ENCODE measurements at regions not wholly inside any gene's neighbourhood (a gene's known extent, or its start where the extent isn't known, plus 50 kb on each side); places are given as distances from the start of the nearest gene placed in this dataset.

GRCh38 chr12:42979746-42980145 lies 390.2 kb upstream of the PRICKLE1 start:
- no peak overlapping the region for H3K4me2 ChIP-seq
- TF ChIP-seq, protein P1, sequence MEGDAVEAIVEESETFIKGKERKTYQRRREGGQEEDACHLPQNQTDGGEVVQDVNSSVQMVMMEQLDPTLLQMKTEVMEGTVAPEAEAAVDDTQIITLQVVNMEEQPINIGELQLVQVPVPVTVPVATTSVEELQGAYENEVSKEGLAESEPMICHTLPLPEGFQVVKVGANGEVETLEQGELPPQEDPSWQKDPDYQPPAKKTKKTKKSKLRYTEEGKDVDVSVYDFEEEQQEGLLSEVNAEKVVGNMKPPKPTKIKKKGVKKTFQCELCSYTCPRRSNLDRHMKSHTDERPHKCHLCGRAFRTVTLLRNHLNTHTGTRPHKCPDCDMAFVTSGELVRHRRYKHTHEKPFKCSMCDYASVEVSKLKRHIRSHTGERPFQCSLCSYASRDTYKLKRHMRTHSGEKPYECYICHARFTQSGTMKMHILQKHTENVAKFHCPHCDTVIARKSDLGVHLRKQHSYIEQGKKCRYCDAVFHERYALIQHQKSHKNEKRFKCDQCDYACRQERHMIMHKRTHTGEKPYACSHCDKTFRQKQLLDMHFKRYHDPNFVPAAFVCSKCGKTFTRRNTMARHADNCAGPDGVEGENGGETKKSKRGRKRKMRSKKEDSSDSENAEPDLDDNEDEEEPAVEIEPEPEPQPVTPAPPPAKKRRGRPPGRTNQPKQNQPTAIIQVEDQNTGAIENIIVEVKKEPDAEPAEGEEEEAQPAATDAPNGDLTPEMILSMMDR (IDR thresholded peaks at IDR 0.05; ENCODE audit: poor library complexity) = no peak
- no peak for TF ChIP-seq EZH2phosphoT487 (IDR thresholded peaks at IDR 0.05; ENCODE audit: low read depth, severe bottlenecking, unreplicated experiment)
- no peak for TF ChIP-seq EZH2 (IDR thresholded peaks at IDR 0.05; ENCODE audit: borderline replicate concordance)
- no peaks in the 10 kb centered on the region for H3K36me3 ChIP-seq (replicated peaks; ENCODE audit: insufficient read depth, low read depth)
- no peaks in the 10 kb centered on the region for H3K79me2 ChIP-seq
- no peaks in the 10 kb centered on the region for H4K20me1 ChIP-seq (ENCODE audit: insufficient read depth, poor library complexity, severe bottlenecking)
- H3K27ac ChIP-seq = no peak overlapping the region
- no peaks in the 10 kb centered on the region for H3K4me1 ChIP-seq (ENCODE audit: insufficient read depth)
- H3K4me3 ChIP-seq = no peak overlapping the region
- no peak overlapping the region for H2AFZ ChIP-seq
- DNase-seq (ENCODE audit: low spot score) = no peak
- no peaks in the 10 kb centered on the region for H3K27me3 ChIP-seq
- H3K9me2 ChIP-seq (replicated peaks; ENCODE audit: insufficient read depth) = no peaks in the 10 kb centered on the region
- no peaks in the 10 kb centered on the region for H3K9me3 ChIP-seq (ENCODE audit: low read depth)

GRCh38 chr12:42978708-42979107 lies 389.2 kb upstream of the PRICKLE1 start:
- Histone ChIP-seq H3K79me2 (no peaks in the 10 kb centered on the region), H3K27ac (no peak overlapping the region), H3K9me2 (replicated peaks; ENCODE audit: insufficient read depth) (no peaks in the 10 kb centered on the region), H3K4me2 (no peak overlapping the region), H3K36me3 (replicated peaks; ENCODE audit: insufficient read depth, low read depth) (no peaks in the 10 kb centered on the region), H3K4me1 (ENCODE audit: insufficient read depth) (no peaks in the 10 kb centered on the region), H3K4me3 (no peak overlapping the region), H3K9me3 (ENCODE audit: low read depth) (no peaks in the 10 kb centered on the region), H3K27me3 (no peaks in the 10 kb centered on the region), H2AFZ (no peak overlapping the region), H4K20me1 (ENCODE audit: insufficient read depth, poor library complexity, severe bottlenecking) (no peaks in the 10 kb centered on the region)
- 35% methylated on average over 1 of the region's 1 CpG for WGBS (ENCODE audit: low lambda C conversion rate, missing lambda C conversion rate)
- TF ChIP-seq, protein P1 (IDR thresholded peaks at IDR 0.05; ENCODE audit: poor library complexity) = no peak
- TF ChIP-seq EZH2phosphoT487 (IDR thresholded peaks at IDR 0.05; ENCODE audit: low read depth, severe bottlenecking, unreplicated experiment) (no peak), EZH2 (IDR thresholded peaks at IDR 0.05; ENCODE audit: borderline replicate concordance) (no peak)
- no peak for DNase-seq (ENCODE audit: low spot score)

GRCh38 chr12:42977451-42978230 lies 388.1 kb upstream of the PRICKLE1 start:
- no peak overlapping the region for H2AFZ ChIP-seq

More at GRCh38 chr12:42977451-42978230, 388.1 kb upstream of the PRICKLE1 start:
- 74% methylated on average over 1 of the region's 1 CpG for WGBS (ENCODE audit: low lambda C conversion rate, missing lambda C conversion rate)
- DNase-seq (ENCODE audit: low spot score) = no peak
- H3K4me3 ChIP-seq = no peak overlapping the region
- no peak overlapping the region for H3K27ac ChIP-seq
- no peaks in the 10 kb centered on the region for H4K20me1 ChIP-seq (ENCODE audit: insufficient read depth, poor library complexity, severe bottlenecking)
- H3K9me2 ChIP-seq (replicated peaks; ENCODE audit: insufficient read depth) = no peaks in the 10 kb centered on the region
- H3K27me3 ChIP-seq = no peaks in the 10 kb centered on the region
- no peaks in the 10 kb centered on the region for H3K4me1 ChIP-seq (ENCODE audit: insufficient read depth)
- no peaks in the 10 kb centered on the region for H3K36me3 ChIP-seq (replicated peaks; ENCODE audit: insufficient read depth, low read depth)
- TF ChIP-seq EZH2 (IDR thresholded peaks at IDR 0.05; ENCODE audit: borderline replicate concordance) (no peak), EZH2phosphoT487 (IDR thresholded peaks at IDR 0.05; ENCODE audit: low read depth, severe bottlenecking, unreplicated experiment) (no peak)
- TF ChIP-seq, protein P1 (IDR thresholded peaks at IDR 0.05; ENCODE audit: poor library complexity) = no peak
- no peaks in the 10 kb centered on the region for H3K9me3 ChIP-seq (ENCODE audit: low read depth)
- H3K4me2 ChIP-seq = no peak overlapping the region
- H3K79me2 ChIP-seq = no peaks in the 10 kb centered on the region
